NT2/D1 (cell line): ENCODE measurements at regions not wholly inside any gene's neighbourhood (a gene's known extent, or its start where the extent isn't known, plus 50 kb on each side); places are given as distances from the start of the nearest gene placed in this dataset.
"Not testable (repeated sequence)": the region's sequence is repeated elsewhere in the genome, so short reads cannot be mapped to it uniquely, and the experiment has no call there.

Experiments used
- YY1 ChIP-seq: IDR thresholded peaks from 2 replicates; pipeline ENCODE4 v1.6.1; 2011; ENCODE audit not compliant: insufficient read length, insufficient read depth
- ZNF274 ChIP-seq: IDR thresholded peaks from 2 replicates; pipeline ENCODE4 v1.6.1; 2011; ENCODE audit warnings: mild to moderate bottlenecking, low read depth, low read length

DNA sequence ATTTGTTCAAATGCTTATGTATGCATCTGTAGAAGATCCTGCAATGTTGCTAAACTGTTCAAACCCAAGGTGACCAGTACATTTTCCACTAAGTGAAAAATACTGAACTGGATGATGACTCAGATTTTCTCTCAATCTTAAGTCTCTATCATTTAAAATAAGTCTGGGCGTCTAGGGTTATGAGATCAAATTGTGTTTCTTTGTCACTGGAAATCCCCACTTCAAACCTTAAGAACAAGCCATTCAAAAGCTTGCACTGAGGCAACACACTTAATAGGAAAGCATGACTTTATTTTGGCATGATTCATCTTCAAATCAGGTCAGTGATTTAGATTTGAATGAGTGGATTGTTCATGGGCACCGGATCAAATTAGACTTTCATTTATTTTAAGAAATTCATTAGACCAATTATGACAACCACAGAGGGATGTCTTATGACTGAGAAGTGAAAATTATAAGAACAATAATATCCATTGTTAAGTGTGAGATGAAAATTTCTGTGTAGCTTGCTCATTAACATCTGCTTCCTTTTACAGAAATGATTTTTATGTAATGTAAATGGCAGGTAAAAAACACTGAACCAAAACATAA, 203.6 kb downstream of the ANKRD30BL start:
- not testable (repeated sequence) for TF ChIP-seq YY1, ZNF274
